NCI-H2107 (cell line): ENCODE measurements at regions not wholly inside any gene's neighbourhood (a gene's known extent, or its start where the extent isn't known, plus 50 kb on each side); places are given as distances from the start of the nearest gene placed in this dataset.
"Not testable (repeated sequence)": the region's sequence is repeated elsewhere in the genome, so short reads cannot be mapped to it uniquely, and the experiment has no call there.

Experiments
- DNase-seq: peaks from one replicate; lab custom pipeline; 2025; lab: John Stamatoyannopoulos, UW

DNA sequence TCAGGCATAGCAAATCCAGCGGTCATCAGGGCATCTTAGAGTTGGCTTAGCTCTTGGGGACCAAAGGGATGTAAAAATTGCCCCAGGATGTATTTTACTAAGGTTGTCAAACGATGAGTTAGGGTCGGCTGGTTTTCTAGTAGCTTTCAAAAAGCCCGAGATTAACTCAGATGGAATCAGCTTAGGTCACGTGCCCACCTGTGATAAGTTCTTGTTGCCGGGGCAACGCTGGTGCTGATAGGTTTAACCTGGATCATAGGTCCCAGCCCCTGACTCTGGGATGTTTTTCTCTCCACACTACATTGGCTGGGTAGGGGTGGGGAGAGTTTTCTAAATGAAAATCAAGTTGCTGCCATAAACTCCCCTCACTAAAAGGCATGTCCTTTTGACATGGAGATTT is 257.3 kb upstream of the SULF2 start:
- DNase-seq: no peak

GRCh38 chr20:48041078-48041780 is 255.9 kb upstream of the SULF2 start:
- no peak for DNase-seq

- peak; percentile 60 for DNase-seq
Observed at GRCh38 chr20:48040491-48040890, 255.2 kb upstream of the SULF2 start.

GRCh38 chr20:48040051-48040450 is 254.8 kb upstream of the SULF2 start:
- no peak for DNase-seq

- DNase-seq: no peak
Observed at GRCh38 chr20:48039514-48039913, 254.2 kb upstream of the SULF2 start.

DNA sequence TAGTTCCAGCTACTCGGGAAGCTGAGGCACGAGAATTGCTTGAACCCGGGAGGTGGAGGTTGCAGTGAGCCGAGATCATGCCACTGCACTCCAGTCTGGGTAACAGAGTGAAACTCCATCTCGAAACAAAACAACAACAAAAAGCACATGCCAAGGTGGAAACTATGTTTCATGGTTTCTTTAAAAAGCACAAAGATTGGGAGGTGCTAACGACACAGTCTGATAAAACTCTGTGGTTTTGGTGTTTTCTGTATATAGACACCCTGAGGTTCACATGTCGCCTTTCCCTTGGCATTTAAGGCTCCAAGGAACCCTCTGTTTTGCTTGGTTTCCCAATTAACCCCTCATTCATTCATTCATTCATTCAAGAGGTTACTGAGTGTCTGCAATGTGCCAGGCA is 253.4 kb upstream of the SULF2 start:
- DNase-seq: no peak

- not testable (repeated sequence) for DNase-seq
Observed at GRCh38 chr20:48037798-48038197, 252.5 kb upstream of the SULF2 start.

DNA sequence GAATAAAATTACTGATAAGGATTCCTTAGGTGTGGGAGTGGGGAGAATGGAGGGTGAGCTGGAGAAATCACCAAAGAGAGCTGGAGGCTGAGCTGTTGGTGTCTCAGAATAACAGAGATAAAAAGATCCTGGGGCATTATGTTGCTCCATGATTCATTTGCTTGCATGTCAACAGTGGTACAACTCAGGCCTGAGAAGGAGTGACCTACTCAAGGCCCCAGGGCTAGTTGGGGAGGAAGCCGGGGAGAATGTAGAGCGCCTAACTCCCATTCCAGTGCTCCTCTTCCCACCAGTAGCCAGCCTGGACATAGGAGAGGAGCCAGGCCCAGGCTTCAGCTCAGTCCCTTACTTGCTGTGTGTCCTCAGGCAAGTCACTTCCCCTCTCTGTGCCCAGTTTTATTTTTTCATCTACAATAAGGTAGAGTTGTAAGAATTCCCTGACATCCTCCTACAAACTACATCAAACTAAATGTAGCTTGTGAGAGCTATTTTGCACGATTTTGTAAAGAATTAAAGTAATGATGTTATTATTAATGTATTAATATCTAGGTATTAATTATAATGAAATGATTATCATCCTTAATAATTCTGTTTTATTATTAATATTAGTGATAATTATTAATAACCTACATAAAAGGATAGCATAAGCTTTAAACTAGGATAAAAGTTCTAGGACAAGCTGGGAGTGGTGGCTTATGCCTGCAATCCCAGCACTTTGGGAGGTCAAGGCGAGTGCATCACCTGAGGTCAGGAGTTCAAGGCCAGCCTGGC is 250.9 kb upstream of the SULF2 start:
- DNase-seq: no peak

DNA sequence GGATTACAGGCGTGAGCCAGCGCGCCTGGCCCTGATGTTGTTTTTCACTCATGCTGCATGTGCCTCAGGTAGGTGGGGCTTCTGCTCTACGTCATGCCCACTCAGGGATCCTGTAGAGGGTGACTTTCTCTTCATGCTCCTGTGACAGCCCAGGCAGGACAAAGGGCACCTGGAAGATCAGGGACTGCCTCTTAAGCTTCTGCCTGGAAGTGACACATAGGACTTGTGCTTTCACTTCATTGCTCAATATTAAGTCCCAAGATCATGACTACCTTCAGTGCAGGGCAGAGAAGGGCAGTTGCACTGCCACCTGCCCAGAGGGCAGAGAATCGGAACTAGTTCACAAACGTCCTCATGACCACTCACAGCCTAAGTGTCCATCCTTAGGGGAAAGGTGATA is 249.5 kb upstream of the SULF2 start:
- no peak for DNase-seq

DNA sequence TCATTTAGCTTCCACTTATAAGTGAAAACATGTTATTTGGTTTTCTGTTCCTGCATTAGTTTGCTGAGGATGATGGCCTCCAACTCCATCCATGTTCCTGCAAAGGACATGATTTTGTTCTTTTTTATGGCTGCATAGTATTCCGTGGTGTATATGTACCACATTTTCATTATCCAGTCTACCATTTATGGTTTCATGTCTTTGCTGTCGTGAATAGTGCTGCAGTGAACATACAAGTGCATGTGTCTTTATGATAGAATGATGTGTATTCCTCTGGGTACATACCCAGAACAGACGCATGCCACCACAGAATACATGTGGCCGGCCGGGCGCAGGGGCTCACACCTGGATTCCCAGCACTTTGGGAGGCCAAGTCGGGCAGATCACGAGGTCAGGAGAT is 247.7 kb upstream of the SULF2 start:
- DNase-seq: not testable (repeated sequence)

- DNase-seq: no peak
Observed at GRCh38 chr20:48031122-48031521, 245.8 kb upstream of the SULF2 start.

GRCh38 chr20:48026981-48027592 is 241.8 kb upstream of the SULF2 start:
- DNase-seq: no peak

DNA sequence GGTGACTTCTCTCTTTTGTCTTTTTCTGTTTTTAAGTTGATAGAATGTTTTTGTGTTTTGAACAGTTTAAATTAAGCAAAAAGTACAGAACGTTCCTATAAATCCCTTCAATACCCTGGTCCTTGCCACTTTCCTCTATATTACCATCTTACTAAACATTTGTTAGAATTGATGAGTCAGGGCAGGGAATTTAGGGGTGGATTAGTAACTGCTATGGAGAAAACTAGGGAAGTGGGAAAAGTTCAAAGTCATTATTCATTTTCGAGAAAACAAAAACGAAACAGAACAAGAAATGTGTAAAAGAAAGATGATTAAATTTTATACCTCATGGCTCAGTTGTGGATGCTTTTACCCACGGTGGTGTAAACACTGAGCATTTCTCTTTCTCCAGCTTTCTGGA is 240.4 kb upstream of the SULF2 start:
- no peak for DNase-seq

DNA sequence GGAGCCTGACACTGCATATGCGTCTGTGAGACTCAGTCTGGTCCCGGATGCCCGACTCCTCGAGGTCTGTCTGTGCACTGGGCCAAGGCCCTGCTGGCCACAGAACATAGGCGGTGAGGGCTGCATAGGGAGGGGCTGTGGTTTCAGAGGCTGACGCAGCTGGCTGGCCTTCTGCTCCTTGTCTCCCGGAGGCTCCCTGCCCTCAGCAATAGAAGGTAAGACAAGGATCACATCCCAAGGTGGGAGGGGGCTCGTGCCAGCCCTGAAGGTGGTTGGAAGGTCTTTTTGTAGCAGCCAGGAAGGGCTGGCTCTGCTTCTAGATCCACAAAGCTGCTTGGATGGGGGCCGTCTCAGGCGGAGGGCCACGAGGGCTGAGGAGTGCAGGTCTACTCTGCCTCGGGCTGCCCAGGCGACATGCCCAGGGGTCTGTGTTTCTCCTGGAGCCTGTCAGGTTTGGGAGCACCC is 239.8 kb upstream of the SULF2 start:
- DNase-seq: no peak

- DNase-seq: no peak
Observed at GRCh38 chr20:48024539-48024938, 239.3 kb upstream of the SULF2 start.

DNA sequence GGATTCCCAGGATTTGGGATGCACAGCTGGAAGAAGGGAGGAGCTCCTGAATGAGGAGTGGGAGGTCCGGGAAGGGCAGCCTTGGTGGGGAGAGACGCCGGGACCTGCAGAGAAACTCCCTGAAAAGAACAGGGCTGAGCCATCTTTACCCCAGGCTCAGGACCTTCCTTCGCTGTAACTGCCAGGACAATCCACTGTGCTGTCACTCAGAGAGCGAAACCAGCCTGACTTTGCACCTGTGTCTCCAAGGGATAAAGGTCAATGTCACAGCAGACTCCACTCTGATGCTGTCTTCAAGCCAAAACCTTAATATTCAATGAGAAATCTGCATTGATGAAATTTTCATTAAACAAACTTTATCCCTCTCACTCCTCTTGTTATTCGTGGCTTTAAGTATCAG is 235.4 kb upstream of the SULF2 start:
- not testable (repeated sequence) for DNase-seq

GRCh38 chr20:48019940-48020339 is 234.7 kb upstream of the SULF2 start:
- DNase-seq: no peak

GRCh38 chr20:48019496-48019895 is 234.2 kb upstream of the SULF2 start:
- no peak for DNase-seq

DNA sequence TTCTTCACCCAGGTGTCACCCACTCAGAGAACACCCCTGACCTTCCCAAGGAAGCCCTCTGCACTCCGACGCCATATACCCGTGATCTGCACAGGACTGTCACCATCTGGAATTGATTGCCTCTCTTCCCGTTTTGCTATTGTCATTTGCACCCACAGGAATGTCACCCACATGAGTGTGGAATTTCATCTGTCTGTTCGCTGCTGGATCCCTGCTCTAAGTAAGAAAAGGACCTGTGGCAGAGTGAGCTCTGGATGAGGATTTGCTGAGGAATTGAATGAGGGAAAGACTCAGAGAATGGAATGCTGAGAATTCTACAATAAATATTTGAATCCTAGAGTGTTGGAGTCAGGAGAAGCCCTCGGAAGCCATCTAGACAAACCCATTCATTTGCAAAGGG is 233.6 kb upstream of the SULF2 start:
- DNase-seq: not testable (repeated sequence)

DNA sequence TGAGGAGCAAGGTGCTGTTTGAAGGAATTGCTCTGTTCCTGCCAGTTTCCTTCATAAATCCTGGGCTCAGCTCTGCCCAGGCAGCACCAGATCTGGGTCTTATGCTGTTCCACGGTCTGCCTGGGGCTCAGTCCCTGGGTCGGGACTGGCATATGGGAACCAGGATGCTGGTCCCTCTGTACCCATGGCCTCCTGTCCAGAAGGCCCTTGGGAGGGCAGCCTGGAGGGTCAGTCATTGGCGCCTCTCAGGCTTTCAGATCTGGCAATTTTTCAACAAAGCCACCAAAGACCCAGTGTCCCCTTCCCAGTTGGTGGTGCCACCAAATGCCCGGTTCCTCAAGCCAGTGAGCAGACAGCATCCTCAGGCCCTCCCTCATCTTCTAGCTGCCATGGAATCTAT is 232.7 kb upstream of the SULF2 start:
- DNase-seq: no peak

DNA sequence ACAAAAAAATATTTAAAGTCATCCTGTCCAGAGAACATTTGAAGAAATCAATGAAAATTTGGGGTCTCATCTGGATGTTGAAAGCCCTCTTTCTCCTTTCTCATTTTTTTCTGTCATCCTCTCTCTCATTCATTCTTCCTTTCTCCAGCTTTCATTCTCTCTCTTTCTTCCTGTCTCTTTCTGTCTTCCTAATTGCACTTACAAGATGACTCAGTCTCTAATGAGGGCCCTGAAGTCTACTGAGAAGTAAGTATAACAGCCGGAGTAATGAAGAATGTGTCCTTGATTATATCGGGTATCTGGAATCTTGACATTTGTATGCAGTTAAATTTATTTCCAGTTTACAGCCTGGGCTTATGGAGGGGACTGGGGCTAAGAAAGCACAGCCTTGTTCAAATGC is 232.2 kb upstream of the SULF2 start:
- no peak for DNase-seq

DNA sequence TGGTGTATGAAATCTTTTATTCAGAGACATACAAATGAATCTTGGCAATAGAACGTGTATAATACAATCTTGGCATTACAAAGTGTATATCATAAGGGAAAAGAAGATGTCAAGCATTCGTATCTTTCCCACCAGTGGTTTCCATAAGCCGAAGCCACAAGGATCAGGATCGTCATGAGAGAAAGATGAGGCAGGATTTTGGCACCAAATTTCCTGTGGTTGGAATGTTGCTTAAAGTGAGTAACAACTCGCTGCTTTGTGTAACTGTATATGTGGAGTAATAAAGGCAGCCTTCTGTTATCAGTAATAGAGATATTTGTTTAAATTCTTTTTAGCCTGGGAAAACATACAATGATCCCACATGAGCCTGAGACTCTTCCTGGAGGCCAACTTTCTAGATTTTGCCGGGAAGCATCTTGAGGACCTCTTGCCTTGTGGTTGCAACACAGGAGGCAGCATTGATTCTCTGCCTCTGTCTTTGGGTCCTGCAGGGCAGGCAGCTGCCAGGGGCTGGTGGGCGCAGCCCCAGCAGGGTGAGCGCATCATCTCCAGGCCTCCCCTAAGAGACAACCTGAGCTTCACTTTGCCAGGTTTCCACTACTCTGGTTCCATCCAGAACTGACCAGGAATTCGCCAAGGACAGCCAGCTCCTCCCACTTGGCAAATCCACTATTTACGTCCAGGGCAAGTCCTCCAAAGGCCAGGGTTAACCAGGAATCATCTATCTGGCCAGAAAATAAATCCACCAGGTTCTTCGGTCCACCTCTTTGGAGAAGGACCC is 230.9 kb upstream of the SULF2 start:
- no peak for DNase-seq
